Endothelial cell of umbilical vein (primary cell): ENCODE measurements at regions not wholly inside any gene's neighbourhood (a gene's known extent, or its start where the extent isn't known, plus 50 kb on each side); places are given as distances from the start of the nearest gene placed in this dataset.

Experiments used
- BruUV-seq: library from RNA; stranded (reverse); fragments of 400-500 nt; replicated peaks from 2 replicates; lab custom pipeline; 2021; lab: Mats Ljungman, UMichigan
- CTCF ChIA-PET: fragments of 300-600, 350-600 bp; sonication (Branson Sonifier 250); formaldehyde crosslinking; loops from one replicate; lab custom pipeline; 2021; ENCODE audit warnings: antibody characterized with exemption, inconsistent platforms; lab: Charles Lee
- POLR2A ChIA-PET: fragments of 300-600, 350-600 bp; sonication (Branson Sonifier 250); formaldehyde crosslinking; loops from one replicate; lab custom pipeline; 2021; ENCODE audit warnings: antibody characterized with exemption, inconsistent platforms; lab: Charles Lee
- DNase-seq: peaks from one replicate; pipeline ENCODE4 v3.0.0-alpha.2; 2011; ENCODE audit warnings: low read depth, low spot score
- FAIRE-seq: peaks from 2 replicates; lab custom pipeline; 2011; peaks lifted over from hg19 to GRCh38; lab: Jason Lieb, UNC
- H2AFZ ChIP-seq: 2 replicates; pipeline ENCODE4 v1.6.0; 2012; ENCODE audit warnings: low read depth, low read length, control low read depth, inconsistent platforms
- H3K27ac ChIP-seq: 2 replicates; pipeline ENCODE4 v1.5.1; 2011; ENCODE audit warnings: low read depth, mild to moderate bottlenecking, control low read depth, low read length, moderate library complexity; ENCODE audit not compliant: insufficient read depth
- H3K27me3 ChIP-seq, 2 experiments: 2 replicates each; pipeline versions ENCODE4 v1.6.0 to v1.6.1; 2011; ENCODE audit warnings: low read length in 2 of 2, mixed read lengths in 1 of 2; ENCODE audit not compliant: control insufficient read depth in 2 of 2, insufficient read depth in 2 of 2
- H3K36me3 ChIP-seq, 2 experiments: 2 replicates in 1 of 2; 3 replicates in 1 of 2; pipeline ENCODE4 v1.5.1; 2011; ENCODE audit warnings: low read length in 2 of 2, mild to moderate bottlenecking in 1 of 2, moderate library complexity in 1 of 2; ENCODE audit not compliant: control insufficient read depth in 2 of 2, insufficient read depth in 2 of 2; ENCODE audit errors: extremely low read depth in 1 of 2
- H3K4me1 ChIP-seq: 3 replicates; pipeline ENCODE4 v1.5.1; 2011; ENCODE audit warnings: mild to moderate bottlenecking, low read length; ENCODE audit not compliant: control insufficient read depth, insufficient read depth; ENCODE audit errors: extremely low read depth
- H3K4me2 ChIP-seq: 2 replicates; pipeline ENCODE4 v1.6.1; 2011; ENCODE audit warnings: low read length, control low read depth, mixed read lengths; ENCODE audit not compliant: insufficient read depth
- H3K4me3 ChIP-seq, 3 experiments: fragments of 200-600 bp in 1 of 3; sonication (generic), shearing (Covaris generic) in 1 of 3; replicated peaks in 1 of 3; 2 replicates each; pipeline ENCODE4 v1.5.1; 2011 to 2016; ENCODE audit warnings: control low read depth in 3 of 3, low read length in 3 of 3, mild to moderate bottlenecking in 2 of 3, inconsistent platforms in 1 of 3, low read depth in 1 of 3, moderate library complexity in 1 of 3; ENCODE audit not compliant: insufficient read depth in 1 of 3
- H3K79me2 ChIP-seq: 2 replicates; pipeline ENCODE4 v1.6.0; 2012; ENCODE audit warnings: low read length, inconsistent platforms; ENCODE audit not compliant: control insufficient read depth, insufficient read depth
- H3K9ac ChIP-seq: replicated peaks from 2 replicates; pipeline ENCODE3; 2011; ENCODE audit warnings: low read length, control low read depth; ENCODE audit not compliant: insufficient read depth; ENCODE audit errors: extremely low read depth
- H3K9me1 ChIP-seq: replicated peaks from 3 replicates; pipeline ENCODE4 v1.6.0; 2011; ENCODE audit warnings: mild to moderate bottlenecking, low read length; ENCODE audit not compliant: control insufficient read depth, insufficient read depth; ENCODE audit errors: extremely low read depth
- H3K9me3 ChIP-seq: replicated peaks from 2 replicates; pipeline ENCODE4 v1.5.1; 2012; ENCODE audit warnings: low read length, inconsistent platforms; ENCODE audit not compliant: control insufficient read depth, insufficient read depth
- H4K20me1 ChIP-seq: replicated peaks from 2 replicates; pipeline ENCODE3; 2011; ENCODE audit warnings: mild to moderate bottlenecking, low read length; ENCODE audit not compliant: control insufficient read depth, insufficient read depth; ENCODE audit errors: extremely low read depth
- EZH2 ChIP-seq: IDR thresholded peaks from 2 replicates; pipeline ENCODE4 v1.6.1; 2012; ENCODE audit warnings: borderline replicate concordance, low read depth, mild to moderate bottlenecking, moderate library complexity, low read length, inconsistent platforms; ENCODE audit not compliant: severe bottlenecking
- FOS ChIP-seq: IDR thresholded peaks from 2 replicates; pipeline ENCODE4 v1.6.1; 2011; ENCODE audit warnings: mild to moderate bottlenecking, low read length, moderate library complexity, borderline replicate concordance; ENCODE audit not compliant: insufficient read depth
- GATA2 ChIP-seq: IDR thresholded peaks from 2 replicates; pipeline ENCODE4 v1.7.0; 2011; ENCODE audit warnings: low read depth, mild to moderate bottlenecking, moderate library complexity, mixed read lengths, low read length; ENCODE audit not compliant: insufficient read length, insufficient read depth
- JUN ChIP-seq: IDR thresholded peaks from 2 replicates; pipeline ENCODE4 v1.6.1; 2011; ENCODE audit warnings: borderline replicate concordance, low read depth; ENCODE audit not compliant: insufficient read length, insufficient read depth
- MYC ChIP-seq: IDR thresholded peaks from one replicate; pipeline ENCODE4 v1.6.1; 2011; ENCODE audit warnings: mild to moderate bottlenecking, low read depth, low read length
- POLR2A ChIP-seq: IDR thresholded peaks from 2 replicates; pipeline ENCODE4 v1.6.1; 2012; ENCODE audit warnings: low read depth, mild to moderate bottlenecking, control low read depth, low read length
- POLR2AphosphoS5 ChIP-seq: IDR thresholded peaks from 2 replicates; pipeline ENCODE4 v1.6.1; 2012; ENCODE audit warnings: low read depth, mild to moderate bottlenecking, control low read depth, low read length, moderate library complexity; ENCODE audit not compliant: insufficient read depth
- dilution Hi-C: fragments of 300-500 bp; cut with MboI; formaldehyde crosslinking; loops from one replicate; pipeline ENCODE4 v1.15.0; 2019; ENCODE audit warnings: low sequenced_read_pairs; ENCODE audit not compliant: extremely low pct_ligation_motif_present
- intact Hi-C: fragments of 100-400 bp; cut with micrococcal nuclease; formaldehyde crosslinking; loops from one replicate; pipeline ENCODE4 v1.10.0; 2022
- TF ChIP-seq, protein P1 (sequence below): IDR thresholded peaks from 2 replicates; pipeline ENCODE4 v1.6.1; 2011; ENCODE audit not compliant: insufficient read depth, insufficient read length
- TF ChIP-seq, protein P2 (sequence below), 2 donors: IDR thresholded peaks; 1 replicate in 1 of 2; 2 replicates in 1 of 2; pipeline ENCODE4 v1.5.1; 2011; ENCODE audit warnings: low read length in 2 of 2, mild to moderate bottlenecking in 2 of 2, moderate library complexity in 2 of 2, control low read depth in 1 of 2, inconsistent platforms in 1 of 2, low read depth in 1 of 2; ENCODE audit not compliant: insufficient read depth in 1 of 2; ENCODE audit errors: extremely low read depth in 1 of 2

DNA sequence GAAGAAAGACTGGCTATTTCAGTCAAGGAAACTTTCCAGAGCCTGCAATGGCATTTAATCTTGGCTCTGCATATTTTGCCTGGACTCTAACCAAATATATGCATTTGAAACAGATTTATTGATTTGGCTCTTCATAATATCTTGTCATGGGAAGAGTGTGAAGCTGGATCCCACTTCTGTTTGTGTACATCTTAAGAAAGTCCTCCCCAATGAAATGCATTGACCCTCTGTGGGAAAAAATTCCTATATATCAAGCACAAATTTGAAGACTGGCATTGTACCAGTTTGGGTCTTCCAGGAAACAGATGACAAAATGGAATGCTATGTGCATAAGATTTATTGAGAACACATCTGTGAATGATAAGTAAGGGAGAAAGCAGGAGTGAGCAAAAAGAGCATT is 897.3 kb upstream of the TENM3 start:
- Histone ChIP-seq H3K27me3 (no peaks in the 10 kb centered on the region), H4K20me1 (no peaks in the 10 kb centered on the region), H3K4me2 (no peak overlapping the region), H2AFZ (no peak overlapping the region), H3K4me1 (no peaks in the 10 kb centered on the region), H3K9me1 (no peaks in the 10 kb centered on the region), H3K79me2 (no peaks in the 10 kb centered on the region), H3K9ac (no peak overlapping the region), H3K36me3 (no peaks in the 10 kb centered on the region), H3K4me3 (no peak overlapping the region), H3K9me3 (peaks cover 4% of the 10 kb centered on the region), H3K27ac (no peak overlapping the region)
- POLR2A ChIA-PET: no interaction called here
- DNase-seq: no peak
- no peak for FAIRE-seq
- intact Hi-C loops (no loop called here), dilution Hi-C loops (no loop called here)
- CTCF ChIA-PET: no interaction called here
- TF ChIP-seq POLR2A: no peak
- no peak for TF ChIP-seq MYC
- TF ChIP-seq, protein P1, sequence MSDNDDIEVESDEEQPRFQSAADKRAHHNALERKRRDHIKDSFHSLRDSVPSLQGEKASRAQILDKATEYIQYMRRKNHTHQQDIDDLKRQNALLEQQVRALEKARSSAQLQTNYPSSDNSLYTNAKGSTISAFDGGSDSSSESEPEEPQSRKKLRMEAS: no peak
- no peak for TF ChIP-seq GATA2
- TF ChIP-seq POLR2AphosphoS5: no peak
- no peak for TF ChIP-seq FOS
- BruUV-seq: no TSS peak

DNA sequence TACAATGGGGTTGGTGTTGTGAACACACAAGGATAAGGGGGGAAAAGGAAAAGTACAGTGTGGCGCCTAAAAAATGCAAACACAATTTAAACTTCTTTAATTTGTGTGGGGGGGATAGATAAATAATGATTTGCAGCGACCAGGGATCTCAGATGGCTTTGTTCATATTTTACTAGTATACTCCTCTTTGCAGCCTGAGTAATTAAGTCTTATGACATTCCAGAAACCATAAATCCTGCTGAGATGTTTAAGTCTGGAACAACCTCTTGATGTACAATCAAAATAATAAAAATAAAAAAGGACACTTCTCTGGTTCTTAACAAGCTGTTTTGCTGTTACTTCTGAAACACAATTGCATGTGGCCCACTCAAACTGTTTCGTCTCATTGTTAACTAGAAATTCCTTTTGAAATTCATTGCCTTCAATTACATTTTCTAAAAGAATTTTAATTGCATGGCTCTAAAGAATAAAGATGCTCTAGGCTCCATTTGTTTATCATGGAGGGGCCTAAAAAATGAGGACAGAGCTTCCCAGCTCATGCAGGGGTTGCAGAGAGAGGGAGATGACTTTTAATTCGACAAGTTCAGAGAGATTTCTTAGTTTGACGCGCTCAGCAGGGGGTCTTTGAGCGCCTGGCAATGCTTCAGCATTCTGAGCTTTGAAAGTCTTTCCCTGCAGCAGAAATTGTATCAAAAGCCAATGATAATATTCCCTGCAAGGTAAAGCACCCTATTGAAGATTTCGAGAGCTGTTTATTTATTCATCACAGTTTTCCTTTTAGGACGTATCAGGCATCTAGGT is 892.4 kb upstream of the TENM3 start:
- Histone ChIP-seq H3K27me3 (no peaks in the 10 kb centered on the region), H3K9me3 (peaks cover 6% of the 10 kb centered on the region), H3K4me3 (no peak overlapping the region), H3K79me2 (no peaks in the 10 kb centered on the region), H4K20me1 (no peaks in the 10 kb centered on the region), H3K9ac (no peak overlapping the region), H3K4me1 (no peaks in the 10 kb centered on the region), H2AFZ (no peak overlapping the region), H3K27ac (no peak overlapping the region), H3K4me2 (no peak overlapping the region), H3K36me3 (no peaks in the 10 kb centered on the region), H3K9me1 (no peaks in the 10 kb centered on the region)
- POLR2A ChIA-PET: no interaction called here
- CTCF ChIA-PET: no interaction called here
- TF ChIP-seq MYC: no peak
- TF ChIP-seq, protein P2, sequence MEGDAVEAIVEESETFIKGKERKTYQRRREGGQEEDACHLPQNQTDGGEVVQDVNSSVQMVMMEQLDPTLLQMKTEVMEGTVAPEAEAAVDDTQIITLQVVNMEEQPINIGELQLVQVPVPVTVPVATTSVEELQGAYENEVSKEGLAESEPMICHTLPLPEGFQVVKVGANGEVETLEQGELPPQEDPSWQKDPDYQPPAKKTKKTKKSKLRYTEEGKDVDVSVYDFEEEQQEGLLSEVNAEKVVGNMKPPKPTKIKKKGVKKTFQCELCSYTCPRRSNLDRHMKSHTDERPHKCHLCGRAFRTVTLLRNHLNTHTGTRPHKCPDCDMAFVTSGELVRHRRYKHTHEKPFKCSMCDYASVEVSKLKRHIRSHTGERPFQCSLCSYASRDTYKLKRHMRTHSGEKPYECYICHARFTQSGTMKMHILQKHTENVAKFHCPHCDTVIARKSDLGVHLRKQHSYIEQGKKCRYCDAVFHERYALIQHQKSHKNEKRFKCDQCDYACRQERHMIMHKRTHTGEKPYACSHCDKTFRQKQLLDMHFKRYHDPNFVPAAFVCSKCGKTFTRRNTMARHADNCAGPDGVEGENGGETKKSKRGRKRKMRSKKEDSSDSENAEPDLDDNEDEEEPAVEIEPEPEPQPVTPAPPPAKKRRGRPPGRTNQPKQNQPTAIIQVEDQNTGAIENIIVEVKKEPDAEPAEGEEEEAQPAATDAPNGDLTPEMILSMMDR (IDR thresholded peaks at IDR 0.05; ENCODE audit: extremely low read depth in 1 of 2, insufficient read depth in 1 of 2, low read depth in 1 of 2, low read length in 2 of 2): no peak
- no peak for TF ChIP-seq POLR2A
- no peak for TF ChIP-seq FOS
- TF ChIP-seq POLR2AphosphoS5: no peak
- no peak for TF ChIP-seq EZH2
- no peak for TF ChIP-seq JUN
- TF ChIP-seq, protein P1: no peak
- no peak for TF ChIP-seq GATA2
- intact Hi-C loops (no loop called here), dilution Hi-C loops (no loop called here)
- BruUV-seq: no TSS peak
- FAIRE-seq: no peak
- no peak for DNase-seq
